ENCODE measurements at regions not wholly inside any gene's neighbourhood (a gene's known extent, or its start where the extent isn't known, plus 50 kb on each side); places are given as distances from the start of the nearest gene placed in this dataset.

DNA sequence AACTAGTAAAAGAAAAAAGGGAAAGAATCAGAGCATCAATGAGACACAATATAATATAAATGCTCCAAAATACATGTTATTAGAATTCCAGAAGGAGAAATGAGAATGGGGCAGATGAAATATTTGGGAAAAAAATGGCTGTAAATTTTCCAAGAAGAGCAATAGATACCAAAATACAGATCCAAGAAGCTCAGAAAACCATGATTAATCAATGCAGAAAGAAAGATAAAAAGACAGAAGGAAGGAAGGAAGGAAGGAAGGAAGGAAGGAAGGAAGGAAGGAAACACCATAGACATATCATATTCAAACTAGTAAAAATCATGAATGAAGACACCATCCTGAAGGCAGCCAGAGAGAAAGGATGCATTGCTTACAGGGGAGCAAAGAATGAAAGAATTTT lies 920.9 kb downstream of the EFNA5 start:
- no peak for TF ChIP-seq CTCF (optimal IDR thresholded peaks at IDR 0.05 in 1 of 3, IDR thresholded peaks at IDR 0.05 in 1 of 3, conservative IDR thresholded peaks at IDR 0.05 in 1 of 3; ENCODE audit: extremely low read depth in 1 of 3, insufficient read depth in 2 of 3, low read length in 3 of 3)
- no peak for TF ChIP-seq EZH2 (IDR thresholded peaks at IDR 0.05; ENCODE audit: low read length)
